Uterus (tissue), 2 donors: ENCODE measurements at regions not wholly inside any gene's neighbourhood (a gene's known extent, or its start where the extent isn't known, plus 50 kb on each side); places are given as distances from the start of the nearest gene placed in this dataset.

Experiments used
- POLR2A ChIP-seq, 2 donors: fragments of 450-650 bp; IDR thresholded peaks; one replicate each; pipeline ENCODE4 v1.6.1; 2016; ENCODE audit warnings: antibody characterized with exemption in 2 of 2, mild to moderate bottlenecking in 1 of 2, moderate library complexity in 1 of 2
- TF ChIP-seq, protein P1 (sequence below), 4 experiments: fragments of 200-600 bp in 2 of 4; fragments of 450-650 bp in 2 of 4; sonication (generic) in 2 of 4; IDR thresholded peaks; one replicate each; pipeline ENCODE4 v1.5.1; 2016 to 2019; ENCODE audit warnings: antibody characterized with exemption in 4 of 4, mild to moderate bottlenecking in 2 of 4, moderate library complexity in 1 of 4

DNA sequence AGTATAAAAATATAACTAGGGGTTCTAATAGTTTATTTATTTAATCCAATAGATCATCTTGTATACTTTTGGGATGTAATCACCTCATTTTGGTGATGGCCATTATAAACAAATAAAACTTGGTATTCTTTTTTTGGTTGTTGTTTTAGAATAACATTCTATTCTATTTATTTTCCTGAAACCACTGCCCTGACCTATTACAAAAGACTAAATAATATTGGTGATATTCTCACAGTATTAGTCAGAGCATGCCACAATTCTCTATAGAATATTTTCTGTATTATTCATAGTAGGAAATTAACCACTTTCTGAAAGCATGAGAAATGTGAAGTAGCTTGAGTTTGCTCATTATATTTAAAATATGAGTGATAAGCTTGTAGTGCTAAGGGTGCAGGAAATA is 54.1 kb upstream of the LRRC7 start:
- TF ChIP-seq, protein P1, sequence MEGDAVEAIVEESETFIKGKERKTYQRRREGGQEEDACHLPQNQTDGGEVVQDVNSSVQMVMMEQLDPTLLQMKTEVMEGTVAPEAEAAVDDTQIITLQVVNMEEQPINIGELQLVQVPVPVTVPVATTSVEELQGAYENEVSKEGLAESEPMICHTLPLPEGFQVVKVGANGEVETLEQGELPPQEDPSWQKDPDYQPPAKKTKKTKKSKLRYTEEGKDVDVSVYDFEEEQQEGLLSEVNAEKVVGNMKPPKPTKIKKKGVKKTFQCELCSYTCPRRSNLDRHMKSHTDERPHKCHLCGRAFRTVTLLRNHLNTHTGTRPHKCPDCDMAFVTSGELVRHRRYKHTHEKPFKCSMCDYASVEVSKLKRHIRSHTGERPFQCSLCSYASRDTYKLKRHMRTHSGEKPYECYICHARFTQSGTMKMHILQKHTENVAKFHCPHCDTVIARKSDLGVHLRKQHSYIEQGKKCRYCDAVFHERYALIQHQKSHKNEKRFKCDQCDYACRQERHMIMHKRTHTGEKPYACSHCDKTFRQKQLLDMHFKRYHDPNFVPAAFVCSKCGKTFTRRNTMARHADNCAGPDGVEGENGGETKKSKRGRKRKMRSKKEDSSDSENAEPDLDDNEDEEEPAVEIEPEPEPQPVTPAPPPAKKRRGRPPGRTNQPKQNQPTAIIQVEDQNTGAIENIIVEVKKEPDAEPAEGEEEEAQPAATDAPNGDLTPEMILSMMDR (IDR thresholded peaks at IDR 0.05) = no peak
- TF ChIP-seq POLR2A (IDR thresholded peaks at IDR 0.05) = no peak
